Right lobe of liver (tissue), 4 donors: ENCODE measurements at regions not wholly inside any gene's neighbourhood (a gene's known extent, or its start where the extent isn't known, plus 50 kb on each side); places are given as distances from the start of the nearest gene placed in this dataset.

Experiments
- POLR2A ChIP-seq: fragments of 450-650 bp; IDR thresholded peaks from one replicate; pipeline ENCODE4 v1.6.1; 2017; ENCODE audit warnings: antibody characterized with exemption, mild to moderate bottlenecking
- TF ChIP-seq, protein P1 (sequence below), 4 donors: fragments of 200-600 bp in 3 of 4; fragments of 450-650 bp in 1 of 4; IDR thresholded peaks; one replicate each; pipeline versions ENCODE4 v1.5.1 to v1.8.0; 2016 to 2022; ENCODE audit warnings: antibody characterized with exemption in 4 of 4, mild to moderate bottlenecking in 2 of 4
- donor health status: DM: no; HTN: no; CAD: no.
- donor health status: DM: no; HTN: no; CAD: no.
- donor health status: DM: no; HTN: yes; CAD: no.

- TF ChIP-seq, protein P1, sequence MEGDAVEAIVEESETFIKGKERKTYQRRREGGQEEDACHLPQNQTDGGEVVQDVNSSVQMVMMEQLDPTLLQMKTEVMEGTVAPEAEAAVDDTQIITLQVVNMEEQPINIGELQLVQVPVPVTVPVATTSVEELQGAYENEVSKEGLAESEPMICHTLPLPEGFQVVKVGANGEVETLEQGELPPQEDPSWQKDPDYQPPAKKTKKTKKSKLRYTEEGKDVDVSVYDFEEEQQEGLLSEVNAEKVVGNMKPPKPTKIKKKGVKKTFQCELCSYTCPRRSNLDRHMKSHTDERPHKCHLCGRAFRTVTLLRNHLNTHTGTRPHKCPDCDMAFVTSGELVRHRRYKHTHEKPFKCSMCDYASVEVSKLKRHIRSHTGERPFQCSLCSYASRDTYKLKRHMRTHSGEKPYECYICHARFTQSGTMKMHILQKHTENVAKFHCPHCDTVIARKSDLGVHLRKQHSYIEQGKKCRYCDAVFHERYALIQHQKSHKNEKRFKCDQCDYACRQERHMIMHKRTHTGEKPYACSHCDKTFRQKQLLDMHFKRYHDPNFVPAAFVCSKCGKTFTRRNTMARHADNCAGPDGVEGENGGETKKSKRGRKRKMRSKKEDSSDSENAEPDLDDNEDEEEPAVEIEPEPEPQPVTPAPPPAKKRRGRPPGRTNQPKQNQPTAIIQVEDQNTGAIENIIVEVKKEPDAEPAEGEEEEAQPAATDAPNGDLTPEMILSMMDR (IDR thresholded peaks at IDR 0.05): no peak
- TF ChIP-seq POLR2A: no peak
Measured at GRCh38 chr2:149800624-149801542, 213.3 kb upstream of the MMADHC start.
